Testis (tissue), 2 donors: ENCODE measurements at regions not wholly inside any gene's neighbourhood (a gene's known extent, or its start where the extent isn't known, plus 50 kb on each side); places are given as distances from the start of the nearest gene placed in this dataset.

Experiments used
- DNase-seq: peaks from one replicate; pipeline ENCODE4 v3.0.0-alpha.2; 2019
- H3K27ac ChIP-seq, 2 donors: fragments of 200-600 bp; sonication (generic); one replicate each; pipeline ENCODE4 v1.5.1; 2019
- H3K27me3 ChIP-seq: fragments of 200-600 bp; sonication (generic); one replicate; pipeline ENCODE4 v1.5.1; 2019
- H3K36me3 ChIP-seq: fragments of 200-600 bp; sonication (generic); one replicate; pipeline ENCODE4 v1.5.1; 2017; ENCODE audit warnings: low read depth; ENCODE audit errors: missing control alignments
- H3K4me1 ChIP-seq: fragments of 200-600 bp; sonication (generic); one replicate; pipeline ENCODE4 v1.5.1; 2019
- H3K4me3 ChIP-seq, 2 donors: fragments of 200-600 bp; sonication (generic); one replicate each; pipeline ENCODE4 v1.5.1; 2017 to 2019
- H3K9me3 ChIP-seq: fragments of 200-600 bp; sonication (generic); one replicate; pipeline ENCODE4 v1.5.1; 2017
- CTCF ChIP-seq, 3 experiments: fragments of 450-650 bp in 2 of 3; fragments of 200-600 bp in 1 of 3; sonication (generic) in 1 of 3; IDR thresholded peaks; one replicate each; pipeline ENCODE4 v1.5.1; 2016 to 2019; ENCODE audit warnings: antibody characterized with exemption in 3 of 3, mild to moderate bottlenecking in 2 of 3, moderate library complexity in 1 of 3
- POLR2A ChIP-seq: fragments of 450-650 bp; IDR thresholded peaks from one replicate; pipeline ENCODE4 v1.6.1; 2017; ENCODE audit warnings: antibody characterized with exemption, mild to moderate bottlenecking, moderate library complexity
- WGBS, 2 donors: methylation state at CpG; one replicate each; pipeline ENCODE4 v1.1.5; 2018; 5-methylcytosine and 5-hydroxymethylcytosine counted together
- intact Hi-C: fragments of 100-400 bp; cut with DNase I; formaldehyde crosslinking; loops from one replicate; pipeline ENCODE4 v1.15.1; 2023; ENCODE audit warnings: low total_unique reads

GRCh38 chr2:71876542-71877451 lies 270.9 kb downstream of the CYP26B1 start:
- Histone ChIP-seq H3K9me3 (no peaks in the 10 kb centered on the region), H3K4me3 (no peak overlapping the region), H3K27me3 (no peaks in the 10 kb centered on the region), H3K36me3 (no peaks in the 10 kb centered on the region), H3K4me1 (peaks cover 29% of the 10 kb centered on the region), H3K27ac (no peak overlapping the region)
- 87 to 98% methylated on average over 6 of the region's 6 CpGs for WGBS, 2 donors
- no peak for TF ChIP-seq POLR2A
- no peak for TF ChIP-seq CTCF (IDR thresholded peaks at IDR 0.05)
- intact Hi-C loops, result no loop called here
- DNase-seq, result no peak

- no peak for DNase-seq
- WGBS, 2 donors, result 84 to 94% methylated on average over 12 of the region's 12 CpGs
- Histone ChIP-seq H3K9me3 (no peaks in the 10 kb centered on the region), H3K4me1 (peaks cover 9% of the 10 kb centered on the region), H3K4me3 (no peak overlapping the region), H3K27ac (no peak overlapping the region), H3K36me3 (no peaks in the 10 kb centered on the region), H3K27me3 (no peaks in the 10 kb centered on the region)
- TF ChIP-seq CTCF (IDR thresholded peaks at IDR 0.05), result no peak
- TF ChIP-seq POLR2A, result no peak
- intact Hi-C loops, result no loop called here
These were observed 275.1 kb downstream of the CYP26B1 start for GRCh38 chr2:71872466-71873051.

GRCh38 chr2:71865391-71865965 lies 282.2 kb downstream of the CYP26B1 start:
- TF ChIP-seq POLR2A, result no peak
- no peak for TF ChIP-seq CTCF (IDR thresholded peaks at IDR 0.05)
- H3K27me3 ChIP-seq, result no peaks in the 10 kb centered on the region
- H3K27ac ChIP-seq, result no peak overlapping the region
- DNase-seq, result no peak
- H3K9me3 ChIP-seq, result no peaks in the 10 kb centered on the region
- WGBS, 2 donors, result 84 to 86% methylated on average over 11 of the region's 11 CpGs
- H3K4me1 ChIP-seq, result no peaks in the 10 kb centered on the region
- no peak overlapping the region for H3K4me3 ChIP-seq
- no peaks in the 10 kb centered on the region for H3K36me3 ChIP-seq
- intact Hi-C loops, result no loop called here

- H3K36me3 ChIP-seq, result no peaks in the 10 kb centered on the region
- intact Hi-C loops, result no loop called here
- no peak for TF ChIP-seq POLR2A
- TF ChIP-seq CTCF (IDR thresholded peaks at IDR 0.05), result no peak
- no peaks in the 10 kb centered on the region for H3K27me3 ChIP-seq
- DNase-seq, result no peak
- WGBS, 2 donors, result 87 to 91% methylated on average over 5 of the region's 5 CpGs
- no peak overlapping the region for H3K27ac ChIP-seq
- no peaks in the 10 kb centered on the region for H3K4me1 ChIP-seq
- H3K4me3 ChIP-seq, result no peak overlapping the region
- no peaks in the 10 kb centered on the region for H3K9me3 ChIP-seq
These were observed 283.6 kb downstream of the CYP26B1 start for GRCh38 chr2:71864085-71864484.
